Activated naive CD8-positive, alpha-beta T cell treated with anti-CD3 and anti-CD28 coated beads for 36 hours (primary cell): ENCODE measurements at regions not wholly inside any gene's neighbourhood (a gene's known extent, or its start where the extent isn't known, plus 50 kb on each side); places are given as distances from the start of the nearest gene placed in this dataset.
"Not testable (repeated sequence)": the region's sequence is repeated elsewhere in the genome, so short reads cannot be mapped to it uniquely, and the experiment has no call there.

Source experiments
- DNase-seq: peaks from one replicate; pipeline ENCODE4 v3.0.0; 2021
- H3K27ac Mint-ChIP-seq: one replicate; pipeline ENCODE4 v1.8.0; 2022; ENCODE audit warnings: mild to moderate bottlenecking, moderate library complexity, mixed read lengths
- H3K27me3 Mint-ChIP-seq: one replicate; pipeline ENCODE4 v1.8.0; 2022; ENCODE audit warnings: mild to moderate bottlenecking, mixed read lengths
- H3K36me3 Mint-ChIP-seq: one replicate; pipeline ENCODE4 v1.8.0; 2021; ENCODE audit warnings: mild to moderate bottlenecking, mixed read lengths
- H3K4me1 Mint-ChIP-seq: one replicate; pipeline ENCODE4 v1.8.0; 2021; ENCODE audit warnings: mixed read lengths
- H3K4me3 Mint-ChIP-seq: one replicate; pipeline ENCODE4 v1.8.0; 2022; ENCODE audit warnings: mild to moderate bottlenecking, moderate library complexity, mixed read lengths
- H3K9me3 Mint-ChIP-seq: one replicate; pipeline ENCODE4 v1.8.0; 2022; ENCODE audit warnings: mixed read lengths

- H3K27ac Mint-ChIP-seq, H3K4me1 Mint-ChIP-seq, H3K4me3 Mint-ChIP-seq, DNase-seq, H3K36me3 Mint-ChIP-seq, H3K9me3 Mint-ChIP-seq, H3K27me3 Mint-ChIP-seq: not testable (repeated sequence)
Observed at GRCh38 chr4:8992981-8993380, 121.3 kb upstream of the HMX1 start.

GRCh38 chr4:8991449-8991848, 119.8 kb upstream of the HMX1 start:
- not testable (repeated sequence) for H3K36me3 Mint-ChIP-seq, H3K9me3 Mint-ChIP-seq, DNase-seq, H3K27me3 Mint-ChIP-seq, H3K4me3 Mint-ChIP-seq, H3K27ac Mint-ChIP-seq, H3K4me1 Mint-ChIP-seq

- H3K4me1 Mint-ChIP-seq, H3K27me3 Mint-ChIP-seq, DNase-seq, H3K9me3 Mint-ChIP-seq, H3K36me3 Mint-ChIP-seq, H3K4me3 Mint-ChIP-seq, H3K27ac Mint-ChIP-seq: not testable (repeated sequence)
Observed at GRCh38 chr4:8990341-8990740, 118.7 kb upstream of the HMX1 start.

- H3K9me3 Mint-ChIP-seq, H3K4me1 Mint-ChIP-seq, H3K4me3 Mint-ChIP-seq, H3K27ac Mint-ChIP-seq, DNase-seq, H3K27me3 Mint-ChIP-seq, H3K36me3 Mint-ChIP-seq: not testable (repeated sequence)
Observed at GRCh38 chr4:8985786-8986185, 114.1 kb upstream of the HMX1 start.

GRCh38 chr4:8984641-8985040, 113.0 kb upstream of the HMX1 start:
- H3K4me3 Mint-ChIP-seq, DNase-seq, H3K4me1 Mint-ChIP-seq, H3K27me3 Mint-ChIP-seq, H3K36me3 Mint-ChIP-seq, H3K9me3 Mint-ChIP-seq, H3K27ac Mint-ChIP-seq: not testable (repeated sequence)

- H3K4me3 Mint-ChIP-seq, H3K4me1 Mint-ChIP-seq, H3K27me3 Mint-ChIP-seq: not testable (repeated sequence)
Observed at GRCh38 chr4:8983921-8984320, 112.3 kb upstream of the HMX1 start.

GRCh38 chr4:8976466-8977128, 105.0 kb upstream of the HMX1 start:
- DNase-seq, H3K4me3 Mint-ChIP-seq, H3K36me3 Mint-ChIP-seq, H3K4me1 Mint-ChIP-seq, H3K27ac Mint-ChIP-seq, H3K9me3 Mint-ChIP-seq: not testable (repeated sequence)
- H3K27me3 Mint-ChIP-seq = peaks cover 16% of the 10 kb centered on the region

More at GRCh38 chr4:8983921-8984320, 112.3 kb upstream of the HMX1 start:
- not testable (repeated sequence) for H3K9me3 Mint-ChIP-seq, H3K27ac Mint-ChIP-seq, DNase-seq, H3K36me3 Mint-ChIP-seq

GRCh38 chr4:8972635-8973034, 101.0 kb upstream of the HMX1 start:
- H3K9me3 Mint-ChIP-seq, H3K4me3 Mint-ChIP-seq, H3K27ac Mint-ChIP-seq, H3K36me3 Mint-ChIP-seq, DNase-seq, H3K4me1 Mint-ChIP-seq: not testable (repeated sequence)
- peaks cover 14% of the 10 kb centered on the region for H3K27me3 Mint-ChIP-seq

GRCh38 chr4:8965896-8966295, 94.3 kb upstream of the HMX1 start:
- H3K27ac Mint-ChIP-seq, H3K4me1 Mint-ChIP-seq, H3K9me3 Mint-ChIP-seq, H3K4me3 Mint-ChIP-seq, H3K36me3 Mint-ChIP-seq, DNase-seq: not testable (repeated sequence)
- H3K27me3 Mint-ChIP-seq = peaks cover 25% of the 10 kb centered on the region

- H3K27ac Mint-ChIP-seq, H3K9me3 Mint-ChIP-seq, H3K36me3 Mint-ChIP-seq, H3K4me3 Mint-ChIP-seq, H3K4me1 Mint-ChIP-seq, DNase-seq: not testable (repeated sequence)
- peaks cover 32% of the 10 kb centered on the region for H3K27me3 Mint-ChIP-seq
Observed at GRCh38 chr4:8964201-8964788, 92.7 kb upstream of the HMX1 start.

GRCh38 chr4:8963533-8963932, 91.9 kb upstream of the HMX1 start:
- not testable (repeated sequence) for H3K4me1 Mint-ChIP-seq, DNase-seq, H3K4me3 Mint-ChIP-seq, H3K36me3 Mint-ChIP-seq, H3K9me3 Mint-ChIP-seq, H3K27ac Mint-ChIP-seq
- peaks cover 35% of the 10 kb centered on the region for H3K27me3 Mint-ChIP-seq

GRCh38 chr4:8961343-8961742, 89.7 kb upstream of the HMX1 start:
- H3K27ac Mint-ChIP-seq, H3K36me3 Mint-ChIP-seq, H3K9me3 Mint-ChIP-seq, H3K4me3 Mint-ChIP-seq, H3K4me1 Mint-ChIP-seq: not testable (repeated sequence)
- peaks cover 38% of the 10 kb centered on the region for H3K27me3 Mint-ChIP-seq
- DNase-seq = peak; percentile 63

GRCh38 chr4:8959471-8959870, 87.8 kb upstream of the HMX1 start:
- H3K27me3 Mint-ChIP-seq = peaks cover 30% of the 10 kb centered on the region
- H3K36me3 Mint-ChIP-seq, DNase-seq, H3K27ac Mint-ChIP-seq, H3K4me3 Mint-ChIP-seq, H3K4me1 Mint-ChIP-seq, H3K9me3 Mint-ChIP-seq: not testable (repeated sequence)

GRCh38 chr4:8954001-8954400, 82.4 kb upstream of the HMX1 start:
- H3K9me3 Mint-ChIP-seq, H3K4me3 Mint-ChIP-seq, DNase-seq, H3K36me3 Mint-ChIP-seq, H3K27ac Mint-ChIP-seq, H3K4me1 Mint-ChIP-seq: not testable (repeated sequence)
- peaks cover 12% of the 10 kb centered on the region for H3K27me3 Mint-ChIP-seq

- H3K27me3 Mint-ChIP-seq, H3K4me3 Mint-ChIP-seq, H3K9me3 Mint-ChIP-seq, DNase-seq, H3K4me1 Mint-ChIP-seq, H3K27ac Mint-ChIP-seq, H3K36me3 Mint-ChIP-seq: not testable (repeated sequence)
Observed at GRCh38 chr4:8952791-8953190, 81.2 kb upstream of the HMX1 start.

- H3K36me3 Mint-ChIP-seq, H3K4me3 Mint-ChIP-seq, H3K9me3 Mint-ChIP-seq: not testable (repeated sequence)
Observed at GRCh38 chr4:8952109-8952508, 80.5 kb upstream of the HMX1 start.

More at GRCh38 chr4:8952109-8952508, 80.5 kb upstream of the HMX1 start:
- not testable (repeated sequence) for H3K27me3 Mint-ChIP-seq, H3K4me1 Mint-ChIP-seq, H3K27ac Mint-ChIP-seq, DNase-seq
